Mesenchymal stem cell (in vitro differentiated cells and primary cell): ENCODE measurements at regions not wholly inside any gene's neighbourhood (a gene's known extent, or its start where the extent isn't known, plus 50 kb on each side); places are given as distances from the start of the nearest gene placed in this dataset.

Experiments
- DNase-seq: peaks from one replicate; pipeline ENCODE4 v3.0.0-alpha.2; 2013
- H2AFZ ChIP-seq: one replicate; pipeline ENCODE4 v1.6.1; 2013; ENCODE audit warnings: low read depth, mild to moderate bottlenecking, control low read depth, inconsistent platforms, low read length, moderate library complexity
- H2AK5ac ChIP-seq: 2 replicates; pipeline ENCODE4 v1.6.1; 2013; ENCODE audit warnings: low read length, moderate library complexity, mild to moderate bottlenecking, inconsistent platforms; ENCODE audit not compliant: severe bottlenecking
- H2BK120ac ChIP-seq: one replicate; pipeline ENCODE4 v1.6.1; 2013; ENCODE audit warnings: low read depth, mild to moderate bottlenecking, inconsistent platforms, low read length, moderate library complexity
- H2BK12ac ChIP-seq, 2 experiments: one replicate each; pipeline ENCODE4 v1.6.1; 2013; ENCODE audit warnings: inconsistent platforms in 2 of 2, low read length in 2 of 2, mild to moderate bottlenecking in 2 of 2, moderate library complexity in 2 of 2, control low read depth in 1 of 2
- H2BK15ac ChIP-seq: one replicate; pipeline ENCODE4 v1.6.1; 2013; ENCODE audit warnings: mild to moderate bottlenecking, low read depth, inconsistent platforms; ENCODE audit not compliant: poor library complexity, severe bottlenecking
- H2BK5ac ChIP-seq: 2 replicates; pipeline ENCODE4 v1.6.1; 2013; ENCODE audit warnings: low read depth, mild to moderate bottlenecking, low read length, control low read depth, inconsistent platforms; ENCODE audit not compliant: poor library complexity, severe bottlenecking
- H3K14ac ChIP-seq, 2 experiments: one replicate each; pipeline ENCODE4 v1.6.1; 2013; ENCODE audit warnings: inconsistent platforms in 2 of 2, low read length in 2 of 2, control low read depth in 1 of 2, mild to moderate bottlenecking in 1 of 2, moderate library complexity in 1 of 2
- H3K18ac ChIP-seq, 2 experiments: one replicate each; pipeline ENCODE4 v1.6.1; 2013; ENCODE audit warnings: inconsistent platforms in 2 of 2, low read length in 2 of 2, control low read depth in 1 of 2, low read depth in 1 of 2, mild to moderate bottlenecking in 1 of 2
- H3K23ac ChIP-seq, 2 experiments: one replicate each; pipeline ENCODE4 v1.6.1; 2013; ENCODE audit warnings: inconsistent platforms in 2 of 2, low read length in 2 of 2, mild to moderate bottlenecking in 2 of 2, moderate library complexity in 2 of 2, control low read depth in 1 of 2
- H3K27ac ChIP-seq: 2 replicates; pipeline ENCODE4 v1.5.1; 2013; ENCODE audit warnings: mild to moderate bottlenecking, moderate library complexity, low read length, control low read depth, inconsistent platforms; ENCODE audit not compliant: poor library complexity, severe bottlenecking
- H3K27me3 ChIP-seq, 2 experiments: 2 replicates each; pipeline versions ENCODE4 v1.6.1 to v1.7.0; 2013; ENCODE audit warnings: low read length in 2 of 2, mild to moderate bottlenecking in 2 of 2, moderate library complexity in 2 of 2, control low read depth in 1 of 2, inconsistent platforms in 1 of 2; ENCODE audit not compliant: control insufficient read depth in 1 of 2, insufficient read depth in 1 of 2
- H3K36me3 ChIP-seq, 2 experiments: 2 replicates each; pipeline versions ENCODE4 v1.6.1 to v1.7.0; 2013; ENCODE audit warnings: low read length in 2 of 2, control low read depth in 1 of 2, inconsistent platforms in 1 of 2, low read depth in 1 of 2, mild to moderate bottlenecking in 1 of 2; ENCODE audit not compliant: insufficient read depth in 2 of 2, control insufficient read depth in 1 of 2
- H3K4ac ChIP-seq, 2 experiments: one replicate each; pipeline ENCODE4 v1.6.1; 2013; ENCODE audit warnings: inconsistent platforms in 2 of 2, low read length in 2 of 2, mild to moderate bottlenecking in 2 of 2, moderate library complexity in 2 of 2, control low read depth in 1 of 2, low read depth in 1 of 2
- H3K4me1 ChIP-seq: 2 replicates; pipeline ENCODE4 v1.6.1; 2013; ENCODE audit warnings: low read depth, low read length, control low read depth; ENCODE audit not compliant: control insufficient read depth, insufficient read depth
- H3K4me2 ChIP-seq: 2 replicates; pipeline ENCODE4 v1.6.1; 2013; ENCODE audit warnings: low read length, mild to moderate bottlenecking, inconsistent platforms; ENCODE audit not compliant: poor library complexity, severe bottlenecking
- H3K4me3 ChIP-seq, 2 experiments: 2 replicates each; pipeline versions ENCODE4 v1.5.1 to v1.7.0; 2013; ENCODE audit warnings: low read length in 2 of 2, mild to moderate bottlenecking in 2 of 2, control low read depth in 1 of 2, low read depth in 1 of 2; ENCODE audit not compliant: insufficient read depth in 1 of 2
- H3K79me1 ChIP-seq: replicated peaks from 2 replicates; pipeline ENCODE4 v1.6.1; 2013; ENCODE audit warnings: mild to moderate bottlenecking, control low read depth, low read length, inconsistent platforms; ENCODE audit not compliant: poor library complexity, severe bottlenecking
- H3K9ac ChIP-seq: 2 replicates; pipeline ENCODE4 v1.7.0; 2013; ENCODE audit warnings: mild to moderate bottlenecking, low read length, moderate library complexity
- H3K9me3 ChIP-seq: 2 replicates; pipeline ENCODE4 v1.7.0; 2013; ENCODE audit warnings: mild to moderate bottlenecking, low read length; ENCODE audit not compliant: control insufficient read depth
- H4K8ac ChIP-seq: one replicate; pipeline ENCODE4 v1.6.1; 2013; ENCODE audit warnings: inconsistent platforms, mild to moderate bottlenecking, low read length, moderate library complexity
- H4K91ac ChIP-seq: one replicate; pipeline ENCODE4 v1.6.1; 2013; ENCODE audit warnings: mild to moderate bottlenecking, low read length, inconsistent platforms
- WGBS: methylation state at CpG from one replicate; pipeline ENCODE4 v1.1.7; 2013; ENCODE audit warnings: mixed read lengths; 5-methylcytosine and 5-hydroxymethylcytosine counted together

GRCh38 chr9:11414241-11414640 lies 801.4 kb upstream of the PTPRD start:
- no peak for DNase-seq
- Histone ChIP-seq H3K79me1 (no peaks in the 10 kb centered on the region), H3K4me3 (no peak overlapping the region), H3K4me2 (no peak overlapping the region), H3K9me3 (peaks cover 40% of the 10 kb centered on the region), H3K27me3 (no peaks in the 10 kb centered on the region), H3K9ac (no peak overlapping the region), H3K36me3 (no peaks in the 10 kb centered on the region), H4K91ac (no peak overlapping the region), H4K8ac (no peak overlapping the region), H2BK120ac (no peak overlapping the region), H2BK12ac (no peak overlapping the region), H3K23ac (no peak overlapping the region), H2AFZ (no peak overlapping the region), H3K18ac (no peak overlapping the region), H3K27ac (no peak overlapping the region), H3K4me1 (no peaks in the 10 kb centered on the region), H3K4ac (no peak overlapping the region), H2AK5ac (no peak overlapping the region), H2BK5ac (no peak overlapping the region), H2BK15ac (no peak overlapping the region), H3K14ac (no peak overlapping the region)
- 82% methylated on average over 4 of the region's 4 CpGs for WGBS

GRCh38 chr9:11417782-11418181 lies 805.0 kb upstream of the PTPRD start:
- H3K23ac ChIP-seq = no peak overlapping the region
- no peaks in the 10 kb centered on the region for H3K27me3 ChIP-seq
- H3K4ac ChIP-seq = no peak overlapping the region
- H3K18ac ChIP-seq = no peak overlapping the region
- H3K4me3 ChIP-seq = no peak overlapping the region
- H2BK120ac ChIP-seq = no peak overlapping the region
- no peak overlapping the region for H4K91ac ChIP-seq
- H3K4me1 ChIP-seq = no peaks in the 10 kb centered on the region
- DNase-seq = peak; percentile 3
- H3K27ac ChIP-seq = no peak overlapping the region
- WGBS = 35% methylated on average over 2 of the region's 2 CpGs
- H3K36me3 ChIP-seq = no peaks in the 10 kb centered on the region
- H4K8ac ChIP-seq = no peak overlapping the region
- no peak overlapping the region for H3K4me2 ChIP-seq
- no peaks in the 10 kb centered on the region for H3K79me1 ChIP-seq
- no peak overlapping the region for H2BK5ac ChIP-seq
- no peak overlapping the region for H2AK5ac ChIP-seq
- H2BK12ac ChIP-seq = no peak overlapping the region
- no peak overlapping the region for H3K9ac ChIP-seq
- H2BK15ac ChIP-seq = no peak overlapping the region
- H3K9me3 ChIP-seq = peaks cover 32% of the 10 kb centered on the region
- no peak overlapping the region for H2AFZ ChIP-seq
- H3K14ac ChIP-seq = no peak overlapping the region

DNA sequence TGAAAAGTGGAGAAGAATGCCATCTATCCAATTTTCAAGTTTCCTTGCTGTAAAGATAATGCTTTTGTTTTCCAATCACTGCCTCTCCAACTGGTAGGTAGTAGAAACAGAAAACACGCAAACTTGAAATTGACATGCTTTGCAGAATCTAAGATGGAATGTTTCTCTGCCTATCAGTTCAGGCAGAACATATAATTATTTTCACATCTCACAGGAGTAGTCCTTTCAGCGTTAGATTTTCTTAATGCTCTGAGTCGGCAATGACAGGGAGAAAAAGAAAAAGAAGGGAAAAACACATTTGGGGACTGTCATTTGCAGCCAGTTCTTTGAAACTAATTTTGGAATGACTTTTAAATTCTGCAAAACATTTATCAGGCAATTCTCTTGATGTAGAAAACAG lies 818.7 kb upstream of the PTPRD start:
- DNase-seq = no peak
- no peak overlapping the region for H3K4me3 ChIP-seq
- WGBS = 94% methylated on average over 3 of the region's 3 CpGs
- H2BK120ac ChIP-seq = no peak overlapping the region
- H3K4me1 ChIP-seq = no peaks in the 10 kb centered on the region
- no peak overlapping the region for H3K23ac ChIP-seq
- H3K4ac ChIP-seq = no peak overlapping the region
- H3K79me1 ChIP-seq = no peaks in the 10 kb centered on the region
- H3K18ac ChIP-seq = no peak overlapping the region
- H2BK12ac ChIP-seq = no peak overlapping the region
- H2AFZ ChIP-seq = no peak overlapping the region
- no peak overlapping the region for H2BK15ac ChIP-seq
- H3K36me3 ChIP-seq = no peaks in the 10 kb centered on the region
- no peak overlapping the region for H2BK5ac ChIP-seq
- H3K27me3 ChIP-seq = no peaks in the 10 kb centered on the region
- no peak overlapping the region for H4K8ac ChIP-seq
- no peak overlapping the region for H3K27ac ChIP-seq
- H3K9me3 ChIP-seq = peaks cover 15% of the 10 kb centered on the region
- no peak overlapping the region for H3K9ac ChIP-seq
- no peak overlapping the region for H4K91ac ChIP-seq
- H3K4me2 ChIP-seq = no peak overlapping the region
- no peak overlapping the region for H2AK5ac ChIP-seq
- H3K14ac ChIP-seq = no peak overlapping the region

DNA sequence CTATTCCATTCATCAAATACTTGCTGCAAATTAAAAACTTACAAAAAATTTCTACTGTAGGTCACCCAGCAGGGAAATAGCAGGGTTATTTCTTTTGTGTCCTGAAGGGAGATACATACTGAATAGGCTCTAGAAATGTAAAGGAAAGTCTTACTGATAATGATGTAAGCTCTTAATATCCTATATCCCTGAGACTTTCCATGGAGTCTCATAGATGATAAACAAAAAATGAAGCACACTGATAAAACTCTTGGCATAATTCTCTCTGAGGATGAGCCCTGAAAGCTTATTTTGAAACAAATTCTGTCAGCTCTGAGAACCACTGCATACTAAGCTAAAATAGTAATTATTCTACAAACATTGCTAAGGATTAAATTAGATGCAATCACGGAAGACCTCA lies 819.6 kb upstream of the PTPRD start:
- H3K4me3 ChIP-seq = no peak overlapping the region
- no peak overlapping the region for H3K9ac ChIP-seq
- no peak overlapping the region for H3K27ac ChIP-seq
- no peak overlapping the region for H2BK15ac ChIP-seq
- no peak overlapping the region for H4K91ac ChIP-seq
- DNase-seq = no peak
- no peak overlapping the region for H2BK5ac ChIP-seq
- no peak overlapping the region for H3K23ac ChIP-seq
- H3K4me1 ChIP-seq = no peaks in the 10 kb centered on the region
- no peak overlapping the region for H3K4ac ChIP-seq
- no peak overlapping the region for H2AFZ ChIP-seq
- no peak overlapping the region for H3K4me2 ChIP-seq
- no peak overlapping the region for H2BK120ac ChIP-seq
- WGBS = 100% methylated on average over 1 of the region's 1 CpG
- H3K14ac ChIP-seq = no peak overlapping the region
- H3K18ac ChIP-seq = no peak overlapping the region
- no peak overlapping the region for H2BK12ac ChIP-seq
- H3K36me3 ChIP-seq = no peaks in the 10 kb centered on the region
- H3K9me3 ChIP-seq = peaks cover 15% of the 10 kb centered on the region
- no peak overlapping the region for H4K8ac ChIP-seq
- no peaks in the 10 kb centered on the region for H3K79me1 ChIP-seq
- H2AK5ac ChIP-seq = no peak overlapping the region
- no peaks in the 10 kb centered on the region for H3K27me3 ChIP-seq
